Epidermal melanocyte (primary cell): ENCODE measurements at regions not wholly inside any gene's neighbourhood (a gene's known extent, or its start where the extent isn't known, plus 50 kb on each side); places are given as distances from the start of the nearest gene placed in this dataset.
"Not testable (repeated sequence)": the region's sequence is repeated elsewhere in the genome, so short reads cannot be mapped to it uniquely, and the experiment has no call there.

Source experiments
- DNase-seq: peaks from one replicate; pipeline ENCODE4 v3.0.0; 2011; ENCODE audit warnings: low spot score; ENCODE audit not compliant: insufficient read length

DNA sequence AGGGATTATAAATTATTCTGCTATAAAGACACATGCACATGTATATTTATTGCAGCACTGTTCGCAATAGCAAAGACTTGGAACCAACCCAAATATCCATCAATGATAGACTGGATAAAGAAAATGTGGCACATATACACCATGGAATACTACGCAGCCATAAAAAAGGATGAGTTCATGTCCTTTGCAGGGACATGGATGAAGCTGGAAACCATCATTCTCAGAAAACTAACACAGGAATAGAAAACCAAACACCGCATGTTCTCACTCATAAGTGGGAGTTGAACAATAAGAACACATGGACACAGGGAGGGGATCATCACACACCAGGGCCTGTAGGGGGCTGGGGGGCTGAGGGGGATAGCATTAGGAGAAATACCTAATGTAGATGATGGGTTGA is 377.2 kb upstream of the SASH1 start:
- not testable (repeated sequence) for DNase-seq

DNA sequence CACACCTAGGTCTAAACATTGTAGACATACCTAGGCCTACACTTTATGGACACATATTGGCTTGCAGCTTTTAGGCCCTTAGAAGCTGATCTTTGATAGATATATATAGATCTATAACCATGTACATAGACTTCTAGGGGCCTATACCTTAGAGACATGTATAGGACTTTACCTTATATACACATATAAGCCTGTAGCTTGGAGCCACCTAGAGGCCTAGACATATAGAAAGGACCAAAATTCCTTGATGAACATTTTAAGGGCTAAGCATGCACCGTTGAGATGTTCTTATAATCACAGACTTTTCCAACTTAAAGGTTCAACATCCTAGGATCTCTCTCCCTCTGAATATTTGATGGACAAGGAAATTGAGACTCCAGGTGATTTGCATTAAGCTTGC is 371.7 kb upstream of the SASH1 start:
- no peak for DNase-seq

DNA sequence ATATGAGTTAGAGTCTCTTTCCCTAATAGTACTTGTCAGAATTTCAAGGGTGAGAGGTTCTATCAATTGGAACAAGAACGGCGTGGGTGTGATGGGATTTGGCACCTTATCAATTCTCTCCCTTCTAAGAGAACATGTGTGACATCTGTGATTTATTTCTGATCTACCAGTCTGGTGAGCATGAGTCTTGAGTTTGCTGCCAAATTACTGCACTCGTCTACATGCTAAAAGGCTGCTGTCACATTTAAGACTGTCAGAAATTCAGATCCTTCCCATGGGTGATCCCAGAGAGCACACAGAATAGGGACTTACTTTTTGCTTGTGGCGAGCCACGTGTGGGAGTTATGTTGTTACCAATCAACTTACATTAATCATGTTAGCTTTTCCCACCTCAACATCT is 370.2 kb upstream of the SASH1 start:
- no peak for DNase-seq

DNA sequence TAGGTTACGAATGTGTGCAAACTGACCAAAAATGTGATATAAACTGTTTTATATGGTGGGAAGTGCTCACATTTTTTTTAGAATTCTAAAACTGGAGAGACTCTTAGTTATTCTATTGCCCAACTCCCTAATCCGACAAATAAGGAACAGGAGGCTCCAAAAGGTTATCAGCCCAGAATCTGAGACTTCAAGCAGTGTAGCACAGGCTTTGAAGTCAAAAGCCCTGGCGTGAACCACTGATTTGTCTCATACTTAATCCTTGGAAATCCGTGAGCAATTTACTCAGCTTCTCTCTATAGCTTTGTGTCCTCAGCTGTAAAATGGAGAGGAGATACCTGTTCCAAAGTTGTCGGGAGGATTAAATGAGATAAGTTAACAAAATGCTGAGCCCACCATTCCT is 368.8 kb upstream of the SASH1 start:
- DNase-seq: no peak

DNA sequence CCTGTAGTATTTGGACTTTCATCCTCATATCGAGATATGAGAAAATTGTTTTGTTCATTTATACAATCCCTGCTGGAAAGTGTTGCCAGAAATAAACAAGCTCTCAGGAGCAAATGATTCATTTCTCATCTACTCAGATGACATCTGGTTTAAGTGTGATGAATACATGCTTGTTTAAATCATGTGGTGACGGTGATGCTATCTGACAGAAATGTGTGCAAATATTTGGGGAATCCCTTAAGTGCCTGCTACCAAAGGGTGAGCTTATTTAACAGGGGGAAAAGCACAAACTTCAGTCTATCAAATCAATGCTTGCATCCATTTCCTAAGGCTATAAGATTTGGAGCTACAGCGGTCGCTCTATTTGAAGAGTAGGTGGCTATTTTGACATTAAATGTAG is 368.3 kb upstream of the SASH1 start:
- no peak for DNase-seq

DNA sequence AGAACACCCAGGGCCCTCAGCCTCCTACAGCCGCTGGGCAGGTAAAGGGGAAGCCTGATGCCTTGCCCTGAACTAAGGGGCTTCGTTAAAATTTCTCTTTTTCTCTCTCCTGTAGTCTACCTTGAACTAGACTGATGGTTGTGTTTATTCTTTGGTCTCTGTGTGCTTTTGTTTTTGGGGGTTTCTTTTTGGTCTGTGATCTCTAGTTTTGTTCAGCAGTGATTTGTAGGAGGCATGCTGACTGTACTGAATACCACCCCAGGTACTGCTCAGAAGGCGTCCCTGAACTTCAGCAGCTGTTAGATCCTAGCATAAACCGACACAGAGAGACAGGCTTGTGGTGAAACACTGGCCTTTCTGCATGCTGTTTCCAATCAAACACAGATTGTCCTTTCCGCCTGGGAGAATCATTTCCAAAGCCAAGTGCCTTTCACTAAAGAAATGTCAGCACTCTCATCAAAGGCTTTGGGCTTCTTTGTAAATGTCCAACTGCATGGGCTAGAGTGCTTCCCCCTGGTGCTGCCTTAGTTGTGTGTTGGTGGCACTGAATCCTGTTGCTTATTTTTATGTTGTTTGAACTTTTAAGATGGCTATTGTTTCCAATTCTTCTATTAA is 364.7 kb upstream of the SASH1 start:
- DNase-seq: no peak

DNA sequence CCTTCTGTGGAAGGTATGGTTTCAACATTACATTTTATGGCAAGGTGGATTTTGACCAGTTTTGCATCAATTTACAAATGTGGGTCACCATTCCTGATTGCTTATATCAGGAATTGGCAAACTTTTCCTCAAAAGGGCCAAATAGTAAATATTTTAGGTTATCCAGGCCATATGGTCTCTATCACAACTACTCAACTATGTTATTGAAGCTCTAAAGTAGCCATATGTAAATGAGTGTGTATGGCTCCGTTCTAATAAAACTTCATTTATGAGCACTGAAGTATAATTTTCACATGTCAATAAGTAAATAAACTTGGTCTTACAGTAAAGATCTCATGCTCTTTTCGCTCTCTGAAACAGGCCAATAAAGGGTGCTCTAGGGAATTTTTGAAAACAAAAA is 362.7 kb upstream of the SASH1 start:
- DNase-seq: no peak

DNA sequence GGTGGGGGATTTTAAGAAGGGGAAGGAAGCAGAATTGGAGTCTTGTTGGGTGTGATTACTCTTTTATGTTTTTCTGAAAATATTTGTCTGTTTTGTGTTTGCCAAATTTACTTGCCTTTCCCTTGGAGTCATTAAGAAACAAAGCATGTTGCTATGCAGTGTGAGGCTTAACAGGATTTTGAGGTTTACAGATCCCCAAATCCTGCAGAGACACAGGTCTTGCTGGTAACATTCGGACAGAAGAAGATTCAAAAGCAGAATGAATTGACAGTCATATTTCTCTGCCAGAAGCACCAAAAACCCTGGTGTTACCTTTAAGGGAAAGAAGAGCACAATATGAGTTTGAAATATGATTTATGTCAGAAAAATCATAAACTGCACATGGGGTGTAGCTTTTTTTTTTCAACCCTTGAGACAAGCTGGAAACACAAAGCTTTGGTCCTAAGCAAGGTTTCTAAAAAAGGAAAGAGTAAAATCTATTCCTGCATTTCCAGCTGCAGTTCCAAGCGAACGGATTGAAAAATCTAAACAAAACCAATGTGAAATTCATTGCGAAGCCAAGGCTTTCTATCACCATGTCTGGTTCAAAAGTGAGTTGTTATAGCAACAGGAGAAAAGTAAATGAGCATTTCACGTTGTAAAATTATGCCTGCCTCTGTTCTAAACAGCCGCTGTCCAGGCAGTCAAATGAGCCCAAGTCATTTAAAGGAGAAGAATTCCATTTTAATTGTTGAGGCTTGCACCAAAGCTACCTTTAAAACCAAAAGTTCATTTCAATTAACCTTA is 358.9 kb upstream of the SASH1 start:
- DNase-seq: no peak

DNA sequence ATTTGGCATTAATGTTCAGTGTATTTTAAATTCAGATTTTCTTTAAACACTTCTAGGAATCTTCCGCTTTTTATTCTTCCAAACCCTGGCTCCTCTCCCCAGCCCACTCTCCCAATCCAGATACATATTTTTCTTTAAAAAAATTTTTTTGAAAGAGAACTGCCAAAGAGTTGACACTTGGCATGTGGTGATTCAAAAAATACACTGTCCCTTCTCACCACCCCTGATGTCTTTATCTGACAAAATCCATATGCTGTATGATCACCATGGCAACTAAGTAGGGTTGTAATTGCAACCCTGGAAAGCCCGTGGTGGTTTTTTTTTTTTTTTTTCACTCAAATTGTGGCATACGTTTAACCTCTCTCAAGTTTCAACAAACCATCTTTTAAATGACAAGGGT is 355.8 kb upstream of the SASH1 start:
- DNase-seq: no peak

DNA sequence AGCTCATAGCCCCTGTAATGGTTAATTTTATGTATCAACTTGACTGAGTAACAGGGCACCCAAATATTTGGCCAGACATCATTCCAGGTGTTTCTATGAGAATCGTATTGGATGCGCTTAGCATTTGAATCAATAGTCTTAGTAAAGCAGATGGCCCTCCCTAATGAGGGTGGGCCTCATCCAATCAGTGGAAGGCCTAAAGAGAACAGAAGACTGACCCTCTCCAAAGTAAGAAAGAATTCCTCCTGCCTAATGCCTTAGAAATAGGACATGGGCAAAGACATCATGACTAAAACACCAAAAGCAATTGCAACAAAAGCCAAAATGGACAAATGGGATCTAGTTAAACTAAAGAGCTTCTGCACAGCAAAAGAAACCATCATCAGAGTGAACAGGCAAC is 352.5 kb upstream of the SASH1 start:
- no peak for DNase-seq

DNA sequence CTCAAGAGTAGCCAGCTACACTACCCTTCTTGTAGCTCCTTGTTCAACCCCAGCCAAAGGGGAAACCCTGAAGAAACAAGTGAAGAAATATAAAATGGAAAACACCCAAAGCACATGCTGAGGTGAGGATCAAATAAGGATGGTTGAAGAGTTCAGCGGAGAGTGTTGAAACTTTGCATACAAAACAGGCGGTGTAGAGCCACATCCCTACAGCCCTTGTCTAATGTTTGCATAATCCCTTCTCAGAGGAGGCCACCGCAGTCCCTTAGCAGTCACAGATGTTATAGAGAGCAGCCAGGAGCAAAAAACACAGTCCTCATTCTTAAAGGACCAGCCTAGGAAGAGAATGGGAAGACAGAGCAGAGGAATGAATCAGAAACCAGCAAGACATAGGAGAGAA is 350.7 kb upstream of the SASH1 start:
- DNase-seq: no peak

DNA sequence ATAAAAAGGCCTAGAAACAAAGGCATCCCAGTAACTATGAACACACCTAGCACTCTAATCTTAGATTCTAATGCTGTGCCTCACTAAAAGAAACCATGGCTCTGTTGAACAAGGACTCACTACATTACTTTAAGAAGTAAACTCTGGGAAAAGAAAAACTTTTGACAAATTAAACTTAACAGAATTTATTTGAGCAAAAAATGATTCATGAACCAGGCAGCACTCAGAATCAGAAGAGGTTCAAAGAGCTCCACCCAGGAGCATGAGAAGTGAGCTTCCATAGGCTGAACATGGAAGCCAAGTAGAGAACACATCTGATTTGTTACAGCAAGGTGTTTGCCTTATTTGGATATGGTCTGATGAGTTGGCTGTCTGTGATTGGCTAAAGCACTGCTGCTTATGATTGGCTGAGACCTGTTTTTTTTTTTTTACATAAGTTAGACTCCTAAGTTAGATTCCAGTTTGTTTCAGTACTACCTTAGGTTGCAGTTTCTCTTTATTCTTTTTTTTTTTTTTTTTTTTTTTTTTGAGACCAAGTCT is 343.6 kb upstream of the SASH1 start:
- no peak for DNase-seq

DNA sequence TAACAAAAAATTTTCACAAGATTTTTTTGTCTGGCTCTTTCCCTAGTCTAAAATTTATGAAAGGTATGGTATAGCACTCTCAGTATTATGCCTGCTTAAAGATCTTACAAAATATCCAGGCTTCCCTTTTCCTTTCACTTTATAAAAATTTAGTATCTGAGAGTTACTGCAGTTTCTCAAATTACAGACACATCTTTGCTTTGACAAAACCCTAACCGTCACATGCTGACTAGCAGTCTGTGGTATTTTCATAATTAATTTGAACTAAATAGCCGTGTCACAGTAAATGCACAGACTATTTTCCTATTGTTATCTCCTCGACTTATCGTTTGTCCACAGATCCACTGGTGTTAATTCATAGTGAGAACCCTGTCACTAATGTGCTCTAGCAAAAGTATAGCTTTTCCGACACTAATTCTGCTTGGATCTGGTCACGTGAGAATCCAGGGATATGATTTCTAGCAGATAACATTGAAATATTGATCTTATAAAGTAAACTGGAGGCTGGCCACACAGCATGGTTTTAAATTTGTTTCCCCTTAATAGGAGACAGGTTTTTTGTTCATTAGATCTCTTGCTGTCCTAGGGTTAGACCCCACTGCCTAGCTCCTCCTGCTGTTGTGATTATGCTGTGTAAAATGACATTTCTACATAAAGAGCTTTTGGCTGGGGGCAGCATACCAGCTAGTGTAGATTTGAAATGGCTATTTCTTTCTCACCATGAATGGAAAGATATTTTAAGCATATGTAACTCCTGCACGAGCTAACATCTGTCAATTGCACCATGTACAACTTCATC is 340.6 kb upstream of the SASH1 start:
- DNase-seq: no peak

DNA sequence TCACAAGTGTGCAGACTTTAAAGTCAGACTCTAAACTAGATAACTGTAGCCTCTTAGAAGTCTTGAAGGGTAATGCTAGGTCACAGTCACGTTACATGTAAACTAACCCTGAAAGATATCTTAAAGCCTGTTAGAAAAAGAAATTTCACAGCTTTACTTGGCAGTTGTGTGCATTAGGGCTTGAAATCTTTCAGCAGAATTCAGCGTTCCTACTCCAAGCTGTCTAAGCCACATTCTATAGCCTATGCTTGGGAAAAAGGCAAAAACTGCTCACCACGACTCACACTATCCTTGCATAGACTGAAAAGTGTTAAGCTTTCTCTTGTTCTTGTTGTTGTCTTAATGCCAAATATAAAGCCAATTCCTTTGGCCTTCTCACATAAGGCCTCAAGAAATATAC is 338.0 kb upstream of the SASH1 start:
- DNase-seq: no peak

DNA sequence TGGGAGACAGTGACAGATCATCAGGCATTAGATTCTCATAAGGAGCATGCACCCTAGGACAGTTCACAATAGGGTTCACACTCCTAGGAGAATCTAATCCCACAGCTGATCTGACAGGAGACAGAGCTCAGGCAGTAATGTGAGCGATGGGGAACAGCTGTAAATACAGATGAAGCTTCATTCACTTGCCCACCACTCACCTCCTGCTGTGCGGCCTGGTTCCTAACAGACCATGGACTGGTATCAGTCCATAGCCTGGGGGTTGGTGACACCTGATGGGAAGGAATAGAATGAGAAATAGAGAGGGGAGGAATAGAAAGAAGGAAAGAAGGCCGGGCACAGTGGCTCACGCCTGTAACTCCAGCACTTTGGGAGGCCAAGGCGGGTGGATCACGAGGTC is 336.8 kb upstream of the SASH1 start:
- DNase-seq: no peak

DNA sequence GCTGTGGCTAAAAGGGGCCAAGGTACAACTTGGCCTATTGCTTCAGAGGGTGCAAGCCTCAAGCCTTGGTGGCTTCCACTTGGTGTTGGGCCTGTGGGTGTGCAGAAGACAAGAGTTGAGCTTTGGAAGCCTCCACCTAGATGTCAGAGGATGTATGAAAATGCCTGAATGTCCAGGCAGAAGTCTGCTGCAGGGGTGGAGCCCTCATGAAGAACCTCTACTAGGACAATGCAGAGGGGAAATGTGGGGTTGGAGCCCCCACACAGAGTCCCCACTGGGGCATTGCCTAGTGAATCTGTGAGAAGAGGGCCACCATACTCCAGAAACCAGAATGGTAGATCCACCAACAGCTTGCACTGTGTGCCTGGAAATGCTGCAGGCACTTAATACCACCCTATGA is 332.1 kb upstream of the SASH1 start:
- not testable (repeated sequence) for DNase-seq

DNA sequence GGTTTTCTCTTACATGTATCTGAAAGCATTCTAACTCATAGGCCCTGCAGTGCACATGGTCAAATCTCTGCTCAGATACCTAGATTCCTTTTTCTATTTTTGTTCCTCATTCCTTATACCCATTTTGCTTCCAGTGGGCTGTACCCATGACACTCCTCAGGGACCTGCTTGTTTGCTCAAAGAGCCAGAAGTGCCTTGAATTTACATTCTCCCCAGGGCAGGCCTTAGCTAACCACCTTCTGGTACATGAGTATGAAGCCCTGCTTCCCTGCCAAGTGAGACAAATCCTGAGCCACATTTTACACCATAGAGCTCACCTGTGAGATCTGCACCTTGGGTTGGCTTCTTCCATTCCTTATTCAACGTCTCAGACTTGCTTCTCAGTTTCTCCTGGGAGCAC is 326.6 kb upstream of the SASH1 start:
- no peak for DNase-seq

DNA sequence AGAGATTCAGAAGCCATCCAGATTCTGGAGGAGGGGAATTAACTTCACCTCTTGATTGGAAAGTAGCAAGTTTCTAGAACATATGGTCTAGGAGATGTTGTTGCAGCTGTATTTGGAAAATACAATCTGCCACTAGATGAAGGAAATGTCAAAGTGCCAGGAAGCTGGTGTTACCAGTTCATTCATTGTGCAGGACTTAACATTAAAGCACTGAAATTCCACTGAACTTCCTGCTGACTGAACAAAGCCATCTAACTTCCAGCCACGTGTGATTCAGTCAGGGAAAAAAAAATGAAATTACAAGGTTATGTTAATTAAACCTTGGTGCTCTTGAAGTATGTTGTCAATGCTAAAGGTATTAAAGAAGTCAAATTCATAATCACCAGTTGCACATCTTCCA is 321.5 kb upstream of the SASH1 start:
- no peak for DNase-seq

DNA sequence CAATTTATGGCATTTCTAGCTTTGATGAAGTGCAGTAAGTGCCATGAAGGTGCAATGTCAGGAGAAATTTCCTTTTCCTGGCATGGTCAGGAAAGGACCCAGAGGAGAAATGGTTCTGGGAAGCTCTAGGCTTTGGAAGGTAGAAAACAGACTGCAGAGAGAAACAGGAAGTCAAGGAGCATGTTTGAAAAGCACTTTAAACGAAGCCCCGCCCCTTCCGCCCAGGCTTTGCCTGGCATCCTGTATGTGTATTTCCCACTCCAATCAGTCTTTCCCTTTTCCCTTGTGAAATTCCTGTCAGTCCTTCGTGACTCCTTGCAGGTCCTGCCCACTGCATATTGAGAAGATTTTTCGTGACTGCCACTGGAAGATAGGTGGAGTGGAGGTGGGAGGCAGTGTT is 320.9 kb upstream of the SASH1 start:
- DNase-seq: no peak

DNA sequence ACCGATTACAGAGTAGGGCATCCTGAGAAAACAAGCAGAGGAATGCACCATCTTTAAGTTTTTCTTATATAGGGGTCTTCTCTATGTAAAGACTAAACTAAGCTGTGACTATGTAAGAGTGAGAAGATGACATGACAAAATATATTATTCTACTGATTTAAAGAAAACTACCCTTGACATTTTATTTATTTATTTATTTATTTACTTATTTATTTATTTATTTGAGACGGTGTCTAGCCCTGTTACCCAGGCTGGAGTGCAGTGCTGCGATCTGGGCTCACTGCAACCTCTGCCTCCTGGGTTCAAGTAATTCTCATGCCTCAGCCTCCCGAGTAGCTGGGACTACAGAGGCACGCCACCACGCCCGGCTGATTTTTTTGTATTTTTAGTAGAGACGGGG is 320.4 kb upstream of the SASH1 start:
- DNase-seq: not testable (repeated sequence)

DNA sequence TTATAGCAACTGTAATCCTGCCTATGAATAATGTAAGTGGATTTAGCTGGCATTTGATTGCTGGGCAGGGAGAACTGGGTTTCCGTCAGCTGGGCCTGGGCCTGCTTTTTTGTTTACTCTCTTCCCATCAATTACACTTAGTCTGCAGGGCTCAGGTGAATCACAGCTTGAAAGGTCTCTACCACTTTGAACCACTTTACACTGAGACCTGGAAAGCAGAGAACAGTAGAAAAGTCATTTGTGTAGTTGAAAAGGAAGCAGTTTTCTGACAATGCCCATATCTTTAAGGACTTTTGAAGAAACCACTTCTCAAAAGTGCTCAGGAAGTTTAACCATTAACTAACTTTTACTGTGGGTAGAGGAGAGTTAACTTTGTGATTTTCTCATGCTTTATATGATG is 315.4 kb upstream of the SASH1 start:
- DNase-seq: no peak

DNA sequence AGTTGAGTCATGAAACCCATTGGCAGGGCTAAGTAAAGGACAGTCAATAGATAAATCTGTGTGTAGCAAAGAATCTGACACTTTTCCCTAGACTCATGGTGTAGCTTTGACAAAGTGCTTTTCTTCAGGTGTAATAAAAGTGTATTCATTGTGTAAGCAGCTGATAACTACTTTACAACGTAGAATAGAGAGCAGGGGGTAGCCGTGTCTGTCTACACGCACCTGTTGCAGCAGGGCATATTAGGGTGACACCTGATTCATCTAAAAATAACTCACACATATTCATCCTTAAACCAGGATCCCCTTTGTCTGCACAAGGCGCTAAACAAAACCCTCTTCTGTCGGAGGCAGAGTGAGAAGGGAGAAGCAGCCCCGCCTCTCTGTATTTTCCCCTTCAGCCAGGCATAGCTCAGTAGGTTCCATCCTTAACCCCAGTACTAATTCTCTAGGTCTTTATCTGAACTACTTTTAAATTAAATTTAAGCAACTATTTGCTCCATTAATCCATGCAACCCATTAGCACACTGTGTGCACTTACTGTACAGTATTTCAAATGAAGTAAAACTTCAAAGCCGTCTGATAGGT is 306.7 kb upstream of the SASH1 start:
- DNase-seq: no peak
